Ovary (tissue), 7 donors: ENCODE measurements at regions not wholly inside any gene's neighbourhood (a gene's known extent, or its start where the extent isn't known, plus 50 kb on each side); places are given as distances from the start of the nearest gene placed in this dataset.

ENCODE experiments used
- DNase-seq, 5 donors: peaks; one replicate each; pipeline ENCODE4 v3.0.0-alpha.2; 2019 to 2020
- H3K27ac ChIP-seq, 2 donors: fragments of 200-600 bp; one replicate each; pipeline versions ENCODE4 v1.5.1 to v1.8.0; 2019 to 2022
- H3K27me3 ChIP-seq: fragments of 200-600 bp; one replicate; pipeline ENCODE4 v1.8.0; 2022
- H3K36me3 ChIP-seq: fragments of 200-600 bp; sonication (generic); one replicate; pipeline ENCODE4 v1.5.1; 2019
- H3K4me1 ChIP-seq: one replicate; pipeline ENCODE4 v1.8.1; 2013; ENCODE audit warnings: mild to moderate bottlenecking, moderate library complexity; ENCODE audit not compliant: insufficient read depth
- H3K4me3 ChIP-seq: fragments of 200-600 bp; sonication (generic); one replicate; pipeline ENCODE4 v1.5.1; 2017
- H3K9me3 ChIP-seq, 2 donors: fragments of 200-600 bp in 1 of 2; sonication (generic) in 1 of 2; one replicate each; pipeline versions ENCODE4 v1.5.1 to v1.8.1; 2013 to 2019; ENCODE audit warnings: mild to moderate bottlenecking in 1 of 2, moderate library complexity in 1 of 2
- EP300 ChIP-seq: sonication (generic); formaldehyde crosslinking; IDR thresholded peaks from one replicate; pipeline ENCODE4 v1.6.1; 2017; ENCODE audit warnings: antibody characterized with exemption
- POLR2A ChIP-seq: fragments of 450-650 bp; IDR thresholded peaks from one replicate; pipeline ENCODE4 v1.6.1; 2017; ENCODE audit warnings: antibody characterized with exemption, mild to moderate bottlenecking, moderate library complexity
- WGBS, 3 donors: extraction: QIAGEN DNeasy Blood & Tissue Kit in 1 of 3; methylation state at CpG; one replicate each; pipeline versions ENCODE4 v1.1.5 to v1.1.7; 2013 to 2017; 5-methylcytosine and 5-hydroxymethylcytosine counted together
- intact Hi-C, 4 donors: fragments of 100-400 bp; cut with DNase I; formaldehyde crosslinking; loops; one replicate each; pipeline versions ENCODE4 v1.11.0 to v1.15.1; 2022 to 2023
- TF ChIP-seq, protein P1 (sequence below), 3 donors: fragments of 450-650 bp in 2 of 3; fragments of 200-600 bp in 1 of 3; IDR thresholded peaks; one replicate each; pipeline versions ENCODE4 v1.5.1 to v1.8.0; 2016 to 2022; ENCODE audit warnings: antibody characterized with exemption in 3 of 3, mild to moderate bottlenecking in 1 of 3
- donor health status: DM: no; HTN: no; CAD: no; lungs with moderate emphysema.
- donor health status: DM: no; HTN: no; CAD: no.
- donor health status: Bipolar disorder and iron deficiency.
- donor health status: DM: no; HTN: no; CAD: no.
- donor health status: DM: yes; HTN: yes; CAD: no.

DNA sequence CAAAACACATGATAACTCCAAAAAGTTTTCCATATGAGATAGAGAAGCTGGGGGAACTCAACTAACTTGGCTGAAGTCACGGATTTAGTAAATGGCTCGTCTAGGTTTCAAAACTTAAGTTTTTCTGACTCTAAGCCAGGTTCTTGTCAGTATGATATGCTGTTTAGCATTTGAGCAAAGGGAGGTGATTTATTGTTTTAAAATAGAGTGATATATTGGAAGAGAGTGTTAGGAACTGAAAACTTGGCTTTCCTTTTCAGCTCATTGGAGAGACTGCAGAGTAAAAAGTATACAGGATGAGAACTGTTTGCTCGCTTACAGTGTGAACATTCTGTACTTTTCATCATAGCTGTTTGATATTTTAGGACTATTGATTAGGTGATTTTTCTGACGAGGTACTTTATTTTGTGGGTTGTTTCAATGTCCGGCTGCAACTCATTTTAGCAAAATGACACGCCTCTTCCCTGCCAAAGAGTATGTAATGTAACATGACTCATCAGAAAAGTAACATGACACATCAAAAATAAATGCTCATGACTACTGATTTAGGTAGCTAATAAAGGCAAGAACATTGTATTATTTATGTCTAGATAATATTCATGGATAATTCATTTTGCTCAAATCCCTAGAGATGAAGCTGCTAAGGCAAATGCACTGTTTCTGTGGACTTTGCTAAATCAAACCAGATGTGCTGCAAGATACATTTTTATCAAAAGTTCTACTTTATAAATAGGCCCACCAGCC lies 355.1 kb downstream of the GPATCH2 start:
- Histone ChIP-seq H3K27me3 (no peaks in the 10 kb centered on the region), H3K4me3 (no peak overlapping the region), H3K27ac (no peak overlapping the region), H3K9me3 (no peaks in the 10 kb centered on the region), H3K36me3 (no peaks in the 10 kb centered on the region), H3K4me1 (no peaks in the 10 kb centered on the region)
- no peak for DNase-seq
- 15 to 26% (median 19%) methylated on average over 6 of the region's 6 CpGs for WGBS, 3 donors
- TF ChIP-seq, protein P1, sequence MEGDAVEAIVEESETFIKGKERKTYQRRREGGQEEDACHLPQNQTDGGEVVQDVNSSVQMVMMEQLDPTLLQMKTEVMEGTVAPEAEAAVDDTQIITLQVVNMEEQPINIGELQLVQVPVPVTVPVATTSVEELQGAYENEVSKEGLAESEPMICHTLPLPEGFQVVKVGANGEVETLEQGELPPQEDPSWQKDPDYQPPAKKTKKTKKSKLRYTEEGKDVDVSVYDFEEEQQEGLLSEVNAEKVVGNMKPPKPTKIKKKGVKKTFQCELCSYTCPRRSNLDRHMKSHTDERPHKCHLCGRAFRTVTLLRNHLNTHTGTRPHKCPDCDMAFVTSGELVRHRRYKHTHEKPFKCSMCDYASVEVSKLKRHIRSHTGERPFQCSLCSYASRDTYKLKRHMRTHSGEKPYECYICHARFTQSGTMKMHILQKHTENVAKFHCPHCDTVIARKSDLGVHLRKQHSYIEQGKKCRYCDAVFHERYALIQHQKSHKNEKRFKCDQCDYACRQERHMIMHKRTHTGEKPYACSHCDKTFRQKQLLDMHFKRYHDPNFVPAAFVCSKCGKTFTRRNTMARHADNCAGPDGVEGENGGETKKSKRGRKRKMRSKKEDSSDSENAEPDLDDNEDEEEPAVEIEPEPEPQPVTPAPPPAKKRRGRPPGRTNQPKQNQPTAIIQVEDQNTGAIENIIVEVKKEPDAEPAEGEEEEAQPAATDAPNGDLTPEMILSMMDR (IDR thresholded peaks at IDR 0.05) = no peak
- TF ChIP-seq EP300 (no peak), POLR2A (no peak)
- intact Hi-C loops = no loop called here

DNA sequence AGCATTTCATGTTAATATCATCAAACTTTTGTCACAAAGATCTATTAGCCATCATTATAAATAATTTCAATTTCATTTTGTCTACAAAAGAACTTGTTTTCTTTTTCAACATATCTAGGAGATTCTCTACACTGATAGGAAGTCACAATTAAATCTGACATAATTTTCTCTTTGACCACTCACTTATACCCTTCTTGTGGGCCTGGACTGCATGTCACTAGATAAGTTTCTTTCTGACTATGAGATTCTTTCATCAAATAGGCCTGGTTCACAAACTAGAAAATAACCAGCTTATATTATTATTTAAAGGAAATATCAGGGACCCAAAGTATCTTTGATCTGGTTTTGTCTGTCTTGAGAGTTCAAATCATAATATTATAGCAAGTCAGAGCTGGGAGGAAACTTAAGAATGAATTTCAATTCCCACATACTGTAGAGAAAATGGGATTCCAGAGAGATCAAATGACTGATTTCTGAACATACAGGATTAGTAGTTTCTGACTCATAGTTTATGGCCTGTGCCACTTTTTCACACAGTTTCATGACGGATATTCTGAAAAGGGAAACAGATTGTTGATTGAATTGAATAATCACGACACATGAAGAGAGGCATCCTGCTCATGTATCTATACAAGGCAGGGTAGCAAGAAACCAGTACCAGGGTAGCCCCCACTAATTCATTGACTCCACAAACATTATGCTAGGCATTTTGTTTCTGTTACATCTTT lies 355.8 kb downstream of the GPATCH2 start:
- Histone ChIP-seq H3K9me3 (no peaks in the 10 kb centered on the region), H3K36me3 (no peaks in the 10 kb centered on the region), H3K4me3 (no peak overlapping the region), H3K27me3 (no peaks in the 10 kb centered on the region), H3K4me1 (no peaks in the 10 kb centered on the region), H3K27ac (no peak overlapping the region)
- TF ChIP-seq POLR2A = no peak
- TF ChIP-seq EP300 = no peak
- TF ChIP-seq, protein P1 (IDR thresholded peaks at IDR 0.05) = no peak
- WGBS, 3 donors = 24 to 32% (median 24%) methylated on average over 2 of the region's 2 CpGs
- intact Hi-C loops = no loop called here
- no peak for DNase-seq

DNA sequence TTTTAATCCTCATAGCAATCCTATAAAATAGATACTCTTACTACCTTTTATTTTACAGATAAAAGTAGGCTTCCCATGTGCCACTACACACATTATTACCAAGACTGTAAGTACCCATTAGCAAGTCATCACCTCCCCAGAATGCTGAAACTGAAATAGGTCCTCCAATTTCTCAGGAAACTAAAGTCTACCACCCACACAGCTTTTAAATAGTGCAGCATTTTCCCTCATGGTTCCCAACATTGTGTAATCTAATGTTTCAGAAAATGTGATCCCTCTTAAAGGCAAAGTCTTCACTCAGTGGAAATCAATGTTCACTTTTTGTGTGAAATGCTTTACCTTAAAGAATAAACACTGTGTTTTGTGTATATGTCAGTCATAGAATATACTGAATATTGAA lies 356.5 kb downstream of the GPATCH2 start:
- intact Hi-C loops = no loop called here
- Histone ChIP-seq H3K4me3 (no peak overlapping the region), H3K27ac (no peak overlapping the region), H3K36me3 (no peaks in the 10 kb centered on the region), H3K4me1 (no peaks in the 10 kb centered on the region), H3K9me3 (no peaks in the 10 kb centered on the region), H3K27me3 (no peaks in the 10 kb centered on the region)
- TF ChIP-seq EP300 (no peak), POLR2A (no peak)
- TF ChIP-seq, protein P1 (IDR thresholded peaks at IDR 0.05) = no peak
- no peak for DNase-seq

DNA sequence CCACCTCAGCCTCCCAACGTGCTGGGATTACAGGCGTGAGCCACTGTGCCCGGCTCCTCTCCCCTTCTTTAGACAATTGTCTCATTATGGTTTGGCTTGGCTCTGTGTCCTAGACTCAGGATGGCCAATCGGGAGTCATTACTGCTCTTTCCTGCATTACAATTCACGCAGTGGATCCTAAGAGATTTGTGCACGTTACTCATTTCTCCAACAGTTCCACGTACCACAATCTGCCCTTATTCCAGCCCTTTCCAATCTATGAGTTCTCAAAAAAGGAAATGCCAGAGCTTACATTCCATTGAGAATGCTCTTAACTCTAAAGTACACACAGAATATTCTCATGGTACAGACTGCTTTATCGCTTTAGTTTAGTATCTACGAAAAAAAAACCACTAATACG lies 357.0 kb downstream of the GPATCH2 start:
- no peaks in the 10 kb centered on the region for H3K27me3 ChIP-seq
- H3K27ac ChIP-seq = no peak overlapping the region
- 82 to 86% (median 85%) methylated on average over 10 of the region's 10 CpGs for WGBS, 3 donors
- no peak overlapping the region for H3K4me3 ChIP-seq
- no peak for TF ChIP-seq EP300
- no peak for TF ChIP-seq POLR2A
- TF ChIP-seq, protein P1 (IDR thresholded peaks at IDR 0.05) = no peak
- DNase-seq = no peak
- no peaks in the 10 kb centered on the region for H3K36me3 ChIP-seq
- intact Hi-C loops = no loop called here
- no peaks in the 10 kb centered on the region for H3K4me1 ChIP-seq
- no peaks in the 10 kb centered on the region for H3K9me3 ChIP-seq
